Astrocyte (in vitro differentiated cells and primary cell): ENCODE measurements at regions not wholly inside any gene's neighbourhood (a gene's known extent, or its start where the extent isn't known, plus 50 kb on each side); places are given as distances from the start of the nearest gene placed in this dataset.

Experiments used
- DNase-seq: peaks from one replicate; pipeline ENCODE4 v3.0.0-alpha.2; 2010; ENCODE audit warnings: low read depth
- FAIRE-seq: peaks from 2 replicates; lab custom pipeline; 2011; peaks lifted over from hg19 to GRCh38; lab: Jason Lieb, UNC
- H2AFZ ChIP-seq: 2 replicates; pipeline ENCODE4 v1.6.0; 2012; ENCODE audit warnings: low read depth, low read length, inconsistent platforms
- H3K27ac ChIP-seq: 2 replicates; pipeline ENCODE4 v1.5.1; 2011; ENCODE audit warnings: low read depth, low read length, inconsistent platforms
- H3K27me3 ChIP-seq: 2 replicates; pipeline ENCODE4 v1.6.0; 2011; ENCODE audit warnings: low read length, inconsistent platforms; ENCODE audit not compliant: insufficient read depth
- H3K36me3 ChIP-seq: 2 replicates; pipeline ENCODE4 v1.5.1; 2011; ENCODE audit warnings: low read length, inconsistent platforms; ENCODE audit not compliant: insufficient read depth
- H3K4me1 ChIP-seq: 2 replicates; pipeline ENCODE4 v1.5.1; 2011; ENCODE audit warnings: low read length, inconsistent platforms; ENCODE audit not compliant: insufficient read depth
- H3K4me2 ChIP-seq: 2 replicates; pipeline ENCODE4 v1.6.0; 2012; ENCODE audit warnings: low read length, inconsistent platforms
- H3K4me3 ChIP-seq: 2 replicates; pipeline ENCODE4 v1.5.1; 2011; ENCODE audit warnings: low read depth, mild to moderate bottlenecking, low read length, inconsistent platforms; ENCODE audit not compliant: insufficient read depth
- H3K79me2 ChIP-seq: 2 replicates; pipeline ENCODE4 v1.6.0; 2012; ENCODE audit warnings: mild to moderate bottlenecking, low read length, inconsistent platforms; ENCODE audit not compliant: insufficient read depth
- H3K9ac ChIP-seq: 2 replicates; pipeline ENCODE4 v1.6.0; 2012; ENCODE audit warnings: mild to moderate bottlenecking, low read length, inconsistent platforms
- H3K9me3 ChIP-seq: 2 replicates; pipeline ENCODE4 v1.5.1; 2012; ENCODE audit warnings: low read depth, mild to moderate bottlenecking, low read length, inconsistent platforms; ENCODE audit not compliant: insufficient read depth
- H4K20me1 ChIP-seq: 2 replicates; pipeline ENCODE4 v1.6.0; 2012; ENCODE audit warnings: low read length, inconsistent platforms; ENCODE audit not compliant: insufficient read depth
- H3K27ac Mint-ChIP-seq: one replicate; pipeline ENCODE4 v1.8.0; 2021; ENCODE audit warnings: mild to moderate bottlenecking, mixed read lengths; ENCODE audit not compliant: unreplicated experiment
- H3K27me3 Mint-ChIP-seq: one replicate; pipeline ENCODE4 v1.8.0; 2021; ENCODE audit warnings: low read depth, mixed read lengths; ENCODE audit not compliant: unreplicated experiment
- H3K36me3 Mint-ChIP-seq: one replicate; pipeline ENCODE4 v1.8.0; 2021; ENCODE audit warnings: low read depth, mixed read lengths; ENCODE audit not compliant: unreplicated experiment
- H3K4me1 Mint-ChIP-seq: one replicate; pipeline ENCODE4 v1.8.0; 2021; ENCODE audit warnings: low read depth, mixed read lengths; ENCODE audit not compliant: unreplicated experiment
- H3K4me3 Mint-ChIP-seq: one replicate; pipeline ENCODE4 v1.8.0; 2021; ENCODE audit warnings: mild to moderate bottlenecking, moderate library complexity, mixed read lengths; ENCODE audit not compliant: unreplicated experiment
- H3K9me3 Mint-ChIP-seq: one replicate; pipeline ENCODE4 v1.8.0; 2021; ENCODE audit warnings: mild to moderate bottlenecking, mixed read lengths; ENCODE audit not compliant: unreplicated experiment
- EZH2 ChIP-seq: IDR thresholded peaks from 2 replicates; pipeline ENCODE4 v1.6.1; 2012; ENCODE audit warnings: mild to moderate bottlenecking, low read length, inconsistent platforms; ENCODE audit not compliant: insufficient read depth
- TF ChIP-seq, protein P1 (sequence below): IDR thresholded peaks from 2 replicates; pipeline ENCODE4 v1.5.1; 2011; ENCODE audit warnings: low read depth, mild to moderate bottlenecking, inconsistent platforms, low read length, moderate library complexity; ENCODE audit not compliant: insufficient read depth

DNA sequence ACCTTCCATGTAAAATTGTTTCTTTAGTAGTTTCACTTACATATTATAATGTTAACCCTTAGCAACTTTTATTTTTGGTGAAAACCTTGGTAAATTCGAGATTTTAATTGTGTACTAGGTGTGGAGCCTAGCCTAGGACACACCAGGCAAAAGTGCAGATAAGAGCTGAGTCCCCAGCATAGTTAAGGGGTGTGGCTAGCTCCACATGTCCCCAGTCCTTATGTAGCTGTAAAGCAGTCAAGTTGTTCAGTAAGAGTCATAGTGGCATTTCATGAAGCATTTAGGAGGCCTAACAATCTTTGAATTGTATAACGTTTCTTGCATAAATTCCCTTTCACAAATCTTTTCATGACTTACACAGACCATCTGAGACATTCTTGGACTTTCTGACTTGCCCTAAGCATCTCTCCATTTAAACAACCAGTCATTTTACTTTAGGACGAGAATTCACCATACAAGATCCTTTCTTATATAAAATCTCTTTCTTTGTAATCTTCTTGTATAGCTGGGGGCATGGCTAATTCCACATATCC is 53.8 kb upstream of the INHBA start:
- Histone ChIP-seq H3K36me3 (no peaks in the 10 kb centered on the region), H3K4me3 (no peak overlapping the region), H3K79me2 (no peaks in the 10 kb centered on the region), H3K4me2 (no peak overlapping the region), H2AFZ (no peak overlapping the region), H3K9me3 (peaks cover 5% of the 10 kb centered on the region), H3K4me1 (no peaks in the 10 kb centered on the region), H3K9ac (no peak overlapping the region), H3K27me3 (no peaks in the 10 kb centered on the region), H3K27ac (no peak overlapping the region), H4K20me1 (no peaks in the 10 kb centered on the region)
- no peak for TF ChIP-seq EZH2
- TF ChIP-seq, protein P1, sequence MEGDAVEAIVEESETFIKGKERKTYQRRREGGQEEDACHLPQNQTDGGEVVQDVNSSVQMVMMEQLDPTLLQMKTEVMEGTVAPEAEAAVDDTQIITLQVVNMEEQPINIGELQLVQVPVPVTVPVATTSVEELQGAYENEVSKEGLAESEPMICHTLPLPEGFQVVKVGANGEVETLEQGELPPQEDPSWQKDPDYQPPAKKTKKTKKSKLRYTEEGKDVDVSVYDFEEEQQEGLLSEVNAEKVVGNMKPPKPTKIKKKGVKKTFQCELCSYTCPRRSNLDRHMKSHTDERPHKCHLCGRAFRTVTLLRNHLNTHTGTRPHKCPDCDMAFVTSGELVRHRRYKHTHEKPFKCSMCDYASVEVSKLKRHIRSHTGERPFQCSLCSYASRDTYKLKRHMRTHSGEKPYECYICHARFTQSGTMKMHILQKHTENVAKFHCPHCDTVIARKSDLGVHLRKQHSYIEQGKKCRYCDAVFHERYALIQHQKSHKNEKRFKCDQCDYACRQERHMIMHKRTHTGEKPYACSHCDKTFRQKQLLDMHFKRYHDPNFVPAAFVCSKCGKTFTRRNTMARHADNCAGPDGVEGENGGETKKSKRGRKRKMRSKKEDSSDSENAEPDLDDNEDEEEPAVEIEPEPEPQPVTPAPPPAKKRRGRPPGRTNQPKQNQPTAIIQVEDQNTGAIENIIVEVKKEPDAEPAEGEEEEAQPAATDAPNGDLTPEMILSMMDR: no peak
- DNase-seq: no peak
- Mint-ChIP-seq H3K4me3 (no peak overlapping the region), H3K36me3 (peaks cover 1% of the 10 kb centered on the region), H3K9me3 (peaks cover 8% of the 10 kb centered on the region), H3K27me3 (no peaks in the 10 kb centered on the region), H3K4me1 (peaks cover 4% of the 10 kb centered on the region), H3K27ac (no peak overlapping the region)
- no peak for FAIRE-seq

DNA sequence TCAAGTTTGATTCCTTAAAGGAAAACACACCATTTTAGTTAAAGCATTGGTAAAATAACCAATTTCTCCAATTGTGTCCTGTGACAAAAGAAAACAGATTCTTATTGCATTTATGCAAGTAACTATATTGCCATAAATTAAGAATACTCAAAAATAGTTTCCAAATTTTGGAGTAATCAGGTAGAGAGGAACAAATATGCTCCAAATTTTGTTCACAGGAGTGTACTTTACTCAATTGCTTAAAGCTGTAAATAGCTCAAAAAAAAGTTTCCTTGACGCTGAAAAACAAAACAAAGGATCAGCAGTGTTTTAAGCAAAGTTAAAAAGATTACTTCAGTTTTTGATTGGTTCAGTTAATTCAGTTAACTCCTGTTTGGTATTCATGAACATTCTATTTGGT is 52.2 kb upstream of the INHBA start:
- Histone ChIP-seq H3K9me3 (peaks cover 5% of the 10 kb centered on the region), H4K20me1 (no peaks in the 10 kb centered on the region), H3K36me3 (no peaks in the 10 kb centered on the region), H3K27me3 (no peaks in the 10 kb centered on the region), H2AFZ (no peak overlapping the region), H3K4me2 (no peak overlapping the region), H3K9ac (no peak overlapping the region), H3K79me2 (no peaks in the 10 kb centered on the region), H3K27ac (no peak overlapping the region), H3K4me1 (no peaks in the 10 kb centered on the region), H3K4me3 (no peak overlapping the region)
- Mint-ChIP-seq H3K27me3 (no peaks in the 10 kb centered on the region), H3K4me3 (no peak overlapping the region), H3K36me3 (peaks cover 1% of the 10 kb centered on the region), H3K4me1 (peaks cover 4% of the 10 kb centered on the region), H3K9me3 (peaks cover 8% of the 10 kb centered on the region), H3K27ac (no peak overlapping the region)
- DNase-seq (no peak), FAIRE-seq (no peak)
- TF ChIP-seq, protein P1: no peak
- TF ChIP-seq EZH2: no peak

DNA sequence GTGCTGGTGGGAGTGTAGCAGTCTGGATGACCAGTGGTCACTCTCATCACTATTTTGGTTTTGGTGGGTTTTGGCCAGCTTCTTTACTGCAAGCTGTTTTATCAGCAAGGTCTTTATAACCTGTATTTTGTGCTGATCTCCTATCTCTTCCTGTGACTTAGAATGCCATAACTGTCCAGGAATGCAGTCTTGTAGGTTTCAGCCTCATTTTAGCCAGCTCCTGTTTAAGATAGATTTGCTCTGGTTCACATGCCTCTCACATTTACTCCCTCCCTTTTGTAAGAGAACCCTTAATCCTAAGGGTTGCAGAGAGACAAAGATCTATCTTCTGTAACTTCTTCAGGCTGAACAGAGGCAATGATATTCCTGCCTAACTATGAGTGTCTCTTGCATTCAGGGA is 51.2 kb upstream of the INHBA start:
- Histone ChIP-seq H3K4me2 (no peak overlapping the region), H3K9ac (no peak overlapping the region), H3K36me3 (no peaks in the 10 kb centered on the region), H2AFZ (no peak overlapping the region), H3K4me3 (no peak overlapping the region), H3K27me3 (no peaks in the 10 kb centered on the region), H3K27ac (no peak overlapping the region), H3K4me1 (no peaks in the 10 kb centered on the region), H3K9me3 (peaks cover 5% of the 10 kb centered on the region), H3K79me2 (no peaks in the 10 kb centered on the region), H4K20me1 (no peaks in the 10 kb centered on the region)
- no peaks in the 10 kb centered on the region for H3K27me3 Mint-ChIP-seq
- no peak overlapping the region for H3K27ac Mint-ChIP-seq
- DNase-seq (peak; percentile 15), FAIRE-seq (no peak)
- peaks cover 8% of the 10 kb centered on the region for H3K9me3 Mint-ChIP-seq
- TF ChIP-seq, protein P1: no peak
- no peak for TF ChIP-seq EZH2
- H3K4me3 Mint-ChIP-seq: no peak overlapping the region
- H3K4me1 Mint-ChIP-seq: peaks cover 4% of the 10 kb centered on the region
- peaks cover 1% of the 10 kb centered on the region for H3K36me3 Mint-ChIP-seq
